Body of pancreas (tissue), 4 donors: ENCODE measurements at regions not wholly inside any gene's neighbourhood (a gene's known extent, or its start where the extent isn't known, plus 50 kb on each side); places are given as distances from the start of the nearest gene placed in this dataset.
A peak's percentile ranks its signal among the peaks of the same experiment; 100 is the strongest.

Experiments
- ATAC-seq: fragments of 150-250 bp; one replicate; pipeline ENCODE4 v1.9.1; 2016
- DNase-seq, 4 donors: peaks; one replicate each; pipeline ENCODE4 v3.0.0-alpha.2; 2019
- H3K27ac ChIP-seq, 4 donors: fragments of 200-600 bp; sonication (generic); 1 replicate in 3 of 4; 2 replicates in 1 of 4; pipeline versions ENCODE4 v1.5.1 to v1.6.1; 2016 to 2019; ENCODE audit warnings: mild to moderate bottlenecking in 1 of 4, mixed read lengths in 1 of 4, moderate library complexity in 1 of 4
- H3K27me3 ChIP-seq, 2 donors: fragments of 200-600 bp; sonication (generic); one replicate each; pipeline ENCODE4 v1.6.0; 2016; ENCODE audit warnings: mild to moderate bottlenecking in 1 of 2
- H3K36me3 ChIP-seq, 2 donors: fragments of 200-600 bp; sonication (generic); replicated peaks in 1 of 2; 2 replicates each; pipeline ENCODE4 v1.5.1; 2016; ENCODE audit warnings: low read depth in 2 of 2; ENCODE audit not compliant: insufficient read depth in 1 of 2
- H3K4me1 ChIP-seq: fragments of 200-600 bp; sonication (generic); one replicate; pipeline ENCODE4 v1.6.0; 2016
- H3K4me3 ChIP-seq, 2 donors: fragments of 200-600 bp; sonication (generic); 1 replicate in 1 of 2; 2 replicates in 1 of 2; pipeline ENCODE4 v1.5.1; 2016 to 2019
- H3K9me3 ChIP-seq, 3 donors: fragments of 200-600 bp; sonication (generic); 1 replicate in 2 of 3; 2 replicates in 1 of 3; pipeline ENCODE4 v1.5.1; 2016
- POLR2A ChIP-seq, 3 donors: fragments of 450-650 bp; IDR thresholded peaks; one replicate each; pipeline ENCODE4 v1.6.1; 2016; ENCODE audit warnings: antibody characterized with exemption in 3 of 3, mild to moderate bottlenecking in 2 of 3
- WGBS, 2 donors: methylation state at CpG; one replicate each; pipeline ENCODE4 v1.1.5; 2017; 5-methylcytosine and 5-hydroxymethylcytosine counted together
- intact Hi-C: fragments of 100-400 bp; cut with DNase I; formaldehyde crosslinking; loops from one replicate; pipeline ENCODE4 v1.15.1; 2023
- TF ChIP-seq, protein P1 (sequence below), 7 experiments: fragments of 450-650 bp in 4 of 7; fragments of 200-600 bp in 3 of 7; sonication (generic) in 3 of 7; IDR thresholded peaks; one replicate each; pipeline ENCODE4 v1.5.1; 2016 to 2019; ENCODE audit warnings: antibody characterized with exemption in 7 of 7

DNA sequence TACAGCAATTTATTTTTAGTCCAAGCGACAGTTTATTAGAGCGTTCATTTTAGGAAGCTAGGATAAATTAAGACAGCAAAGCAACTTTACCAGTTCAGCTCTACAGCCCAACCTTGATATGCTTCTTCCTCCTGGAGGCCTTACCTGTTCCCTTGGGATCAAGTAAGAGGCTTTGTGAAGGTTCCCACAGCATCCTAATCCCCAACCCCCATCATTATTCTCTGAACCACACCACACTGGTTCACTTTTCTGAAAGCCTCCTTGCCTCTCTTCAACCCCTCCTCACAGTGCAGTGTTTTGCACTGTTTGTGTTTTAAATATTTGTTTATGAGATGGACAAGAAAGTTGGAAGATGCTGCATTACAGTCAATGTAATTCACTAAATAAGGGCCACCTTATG, 126.3 kb upstream of the CXADR start:
- H3K9me3 ChIP-seq, result no peaks in the 10 kb centered on the region
- H3K4me1 ChIP-seq, result no peaks in the 10 kb centered on the region
- TF ChIP-seq POLR2A (IDR thresholded peaks at IDR 0.05), result no peak
- TF ChIP-seq, protein P1, sequence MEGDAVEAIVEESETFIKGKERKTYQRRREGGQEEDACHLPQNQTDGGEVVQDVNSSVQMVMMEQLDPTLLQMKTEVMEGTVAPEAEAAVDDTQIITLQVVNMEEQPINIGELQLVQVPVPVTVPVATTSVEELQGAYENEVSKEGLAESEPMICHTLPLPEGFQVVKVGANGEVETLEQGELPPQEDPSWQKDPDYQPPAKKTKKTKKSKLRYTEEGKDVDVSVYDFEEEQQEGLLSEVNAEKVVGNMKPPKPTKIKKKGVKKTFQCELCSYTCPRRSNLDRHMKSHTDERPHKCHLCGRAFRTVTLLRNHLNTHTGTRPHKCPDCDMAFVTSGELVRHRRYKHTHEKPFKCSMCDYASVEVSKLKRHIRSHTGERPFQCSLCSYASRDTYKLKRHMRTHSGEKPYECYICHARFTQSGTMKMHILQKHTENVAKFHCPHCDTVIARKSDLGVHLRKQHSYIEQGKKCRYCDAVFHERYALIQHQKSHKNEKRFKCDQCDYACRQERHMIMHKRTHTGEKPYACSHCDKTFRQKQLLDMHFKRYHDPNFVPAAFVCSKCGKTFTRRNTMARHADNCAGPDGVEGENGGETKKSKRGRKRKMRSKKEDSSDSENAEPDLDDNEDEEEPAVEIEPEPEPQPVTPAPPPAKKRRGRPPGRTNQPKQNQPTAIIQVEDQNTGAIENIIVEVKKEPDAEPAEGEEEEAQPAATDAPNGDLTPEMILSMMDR (IDR thresholded peaks at IDR 0.05), result no peak
- WGBS, 2 donors, result 9 to 21% methylated on average over 2 of the region's 2 CpGs
- DNase-seq (no peak), ATAC-seq (no peak)
- intact Hi-C loops, result loop anchor here (5.0 kb wide), 1 partner anchor 201 kb away; no protein-coding TSS in a partner anchor
- H3K4me3 ChIP-seq, result no peak overlapping the region
- no peaks in the 10 kb centered on the region for H3K36me3 ChIP-seq
- H3K27ac ChIP-seq, result no peak overlapping the region
- no peaks in the 10 kb centered on the region for H3K27me3 ChIP-seq

DNA sequence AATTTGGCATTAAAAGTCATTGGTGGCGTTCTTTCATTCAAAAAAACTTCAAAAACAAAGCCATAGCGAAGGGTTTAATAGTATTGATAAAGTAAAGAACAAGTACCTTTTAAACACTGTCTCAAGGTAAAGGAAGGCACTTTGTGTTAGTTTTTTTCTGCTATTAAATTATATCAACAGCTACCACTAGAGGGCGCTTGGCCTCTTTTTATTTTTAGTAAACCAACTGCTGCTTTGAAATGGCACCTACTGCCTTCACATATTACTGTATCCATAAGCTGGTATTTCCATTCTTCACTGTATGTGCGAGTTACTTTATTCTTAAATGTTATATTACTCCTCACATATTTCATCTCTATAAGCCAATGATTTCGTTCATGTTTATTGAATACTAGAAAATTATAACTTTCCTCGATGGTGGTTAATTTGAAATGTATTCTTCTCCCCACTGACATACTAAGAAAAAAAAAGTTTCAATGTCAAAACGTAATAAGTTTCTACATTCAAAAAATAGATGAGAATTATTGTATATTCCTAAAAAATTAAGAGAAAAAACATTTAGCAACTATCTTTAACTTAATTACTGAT, 125.7 kb upstream of the CXADR start:
- DNase-seq (peak; percentile 57 to 67 (median 61)), ATAC-seq (peak; percentile 66)
- intact Hi-C loops, result loop anchor here (5.0 kb wide), 1 partner anchor 200 kb away; no protein-coding TSS in a partner anchor

DNA sequence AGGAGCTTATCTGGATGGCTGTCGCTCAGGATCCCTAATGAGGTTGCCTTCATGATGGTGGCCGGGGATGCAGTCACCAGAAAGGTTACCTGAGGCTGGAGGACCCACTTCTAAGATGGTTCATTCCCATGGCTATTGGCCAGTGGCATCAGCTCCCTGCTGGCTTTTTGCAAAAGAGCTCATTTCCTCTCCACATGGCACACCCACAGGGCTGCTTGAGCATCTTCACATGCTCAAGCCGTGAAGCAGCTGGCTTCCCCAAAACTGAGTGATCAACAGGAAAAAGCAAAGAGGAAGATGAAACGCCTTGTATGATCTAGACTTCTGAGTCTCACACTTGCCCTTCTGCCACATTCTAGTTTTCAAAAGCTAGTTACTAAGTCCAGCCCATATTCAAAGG, 124.6 kb upstream of the CXADR start:
- 67 to 77% methylated on average over 3 to 4 of the region's 4 CpGs for WGBS, 2 donors
- TF ChIP-seq, protein P1 (IDR thresholded peaks at IDR 0.05), result no peak
- TF ChIP-seq POLR2A (IDR thresholded peaks at IDR 0.05), result no peak
- Histone ChIP-seq H3K36me3 (no peaks in the 10 kb centered on the region), H3K4me1 (no peaks in the 10 kb centered on the region), H3K27ac (no peak overlapping the region), H3K27me3 (no peaks in the 10 kb centered on the region), H3K9me3 (no peaks in the 10 kb centered on the region), H3K4me3 (no peak overlapping the region)
- no peak for ATAC-seq
- intact Hi-C loops, result loop anchor here (5.0 kb wide), 1 partner anchor 199 kb away; no protein-coding TSS in a partner anchor
- peak in 1 of 4 donors; percentile 4 for DNase-seq

More for the DNA sequence above, 125.7 kb upstream of the CXADR start:
- Histone ChIP-seq H3K27me3 (no peaks in the 10 kb centered on the region), H3K36me3 (no peaks in the 10 kb centered on the region), H3K4me3 (no peak overlapping the region), H3K27ac (no peak overlapping the region), H3K9me3 (no peaks in the 10 kb centered on the region), H3K4me1 (no peaks in the 10 kb centered on the region)
- 12% methylated on average over 7 of the region's 7 CpGs for WGBS, 2 donors
- TF ChIP-seq POLR2A (IDR thresholded peaks at IDR 0.05), result no peak
- TF ChIP-seq, protein P1 (IDR thresholded peaks at IDR 0.05), result peak; percentile 70 to 88 (median 78)

DNA sequence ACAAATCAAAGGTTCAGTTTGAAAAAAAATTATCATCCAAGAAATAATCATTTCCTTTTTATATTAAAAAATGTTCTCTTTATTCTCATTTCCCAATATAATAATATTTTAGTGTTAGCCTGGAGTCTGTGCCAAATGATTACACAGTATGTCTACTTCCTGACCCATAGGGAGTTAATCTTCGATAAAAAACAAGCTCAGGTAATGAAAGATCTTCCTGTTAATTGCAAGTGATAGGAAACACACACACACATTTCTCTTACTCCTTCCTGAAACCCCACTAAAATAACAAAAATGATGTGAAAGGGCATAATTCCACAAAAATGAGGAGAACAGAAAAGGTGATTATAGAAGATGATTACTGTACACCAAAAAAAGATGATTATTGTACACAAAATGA, 123.5 kb upstream of the CXADR start:
- no peaks in the 10 kb centered on the region for H3K9me3 ChIP-seq
- intact Hi-C loops, result loop anchor here (5.0 kb wide), 1 partner anchor 198 kb away; no protein-coding TSS in a partner anchor
- no peak overlapping the region for H3K4me3 ChIP-seq
- H3K27ac ChIP-seq, result no peak overlapping the region
- DNase-seq (no peak), ATAC-seq (no peak)
- no peak for TF ChIP-seq POLR2A (IDR thresholded peaks at IDR 0.05)
- TF ChIP-seq, protein P1 (IDR thresholded peaks at IDR 0.05), result no peak
- H3K27me3 ChIP-seq, result no peaks in the 10 kb centered on the region
- H3K36me3 ChIP-seq, result no peaks in the 10 kb centered on the region
- 19 to 41% methylated on average over 1 of the region's 1 CpG for WGBS, 2 donors
- H3K4me1 ChIP-seq, result no peaks in the 10 kb centered on the region

DNA sequence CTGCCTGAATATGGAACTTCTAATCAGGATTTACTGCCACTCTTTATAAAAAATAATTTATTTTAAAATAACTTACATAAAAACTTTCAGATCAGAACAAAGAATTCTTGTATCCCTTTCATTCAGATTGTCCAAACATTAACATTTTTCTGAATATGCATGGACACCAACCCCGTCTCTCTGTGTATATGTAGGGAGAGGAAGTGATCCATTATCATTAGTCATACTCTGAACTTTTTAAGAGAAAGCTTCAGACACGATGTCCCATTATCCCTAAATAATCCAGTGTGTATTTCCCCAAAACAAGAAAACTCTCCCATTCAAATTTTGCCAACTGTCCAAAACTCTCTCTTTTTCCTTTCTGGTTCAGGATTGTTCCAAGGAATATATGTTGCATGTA, 122.3 kb upstream of the CXADR start:
- no peak for TF ChIP-seq POLR2A (IDR thresholded peaks at IDR 0.05)
- TF ChIP-seq, protein P1 (IDR thresholded peaks at IDR 0.05), result no peak
- H3K36me3 ChIP-seq, result no peaks in the 10 kb centered on the region
- H3K27ac ChIP-seq, result no peak overlapping the region
- intact Hi-C loops, result no loop called here
- H3K27me3 ChIP-seq, result no peaks in the 10 kb centered on the region
- DNase-seq, result no peak
- no peaks in the 10 kb centered on the region for H3K4me1 ChIP-seq
- no peak overlapping the region for H3K4me3 ChIP-seq
- H3K9me3 ChIP-seq, result no peaks in the 10 kb centered on the region
- no peak for ATAC-seq
- 66 to 75% methylated on average over 2 of the region's 2 CpGs for WGBS, 2 donors
